Smooth muscle cell (in vitro differentiated cells): ENCODE measurements at regions not wholly inside any gene's neighbourhood (a gene's known extent, or its start where the extent isn't known, plus 50 kb on each side); places are given as distances from the start of the nearest gene placed in this dataset.

ENCODE experiments used
- DNase-seq: peaks from one replicate; lab custom pipeline; 2025; ENCODE audit not compliant: unreplicated experiment; lab: John Stamatoyannopoulos, UW
- H2AFZ ChIP-seq: fragments of 200-600 bp; sonication (generic); 2 replicates; pipeline ENCODE4 v1.6.0; 2016; ENCODE audit warnings: antibody characterized with exemption, low read depth, mild to moderate bottlenecking
- H3F3A ChIP-seq: fragments of 200-600 bp; sonication (generic); 2 replicates; pipeline ENCODE4 v1.6.0; 2017; ENCODE audit warnings: antibody characterized with exemption, low read depth
- H3K27ac ChIP-seq: fragments of 200-600 bp; sonication (generic); 2 replicates; pipeline ENCODE4 v1.5.1; 2016; ENCODE audit warnings: low read depth, mild to moderate bottlenecking
- H3K27me3 ChIP-seq: fragments of 200-600 bp; sonication (generic); 2 replicates; pipeline ENCODE4 v1.6.1; 2016; ENCODE audit warnings: low read depth, mild to moderate bottlenecking
- H3K36me3 ChIP-seq: fragments of 200-600 bp; sonication (generic); 2 replicates; pipeline ENCODE4 v1.5.1; 2016; ENCODE audit warnings: low read depth
- H3K4me1 ChIP-seq: fragments of 200-600 bp; sonication (generic); 2 replicates; pipeline ENCODE4 v1.5.1; 2016; ENCODE audit warnings: low read depth
- H3K4me2 ChIP-seq: fragments of 200-600 bp; sonication (generic); 2 replicates; pipeline ENCODE4 v1.6.0; 2016; ENCODE audit warnings: mild to moderate bottlenecking
- H3K4me3 ChIP-seq: fragments of 200-600 bp; sonication (generic); 2 replicates; pipeline ENCODE4 v1.5.1; 2016; ENCODE audit warnings: mild to moderate bottlenecking
- H3K79me2 ChIP-seq: fragments of 200-600 bp; sonication (generic); 2 replicates; pipeline ENCODE4 v1.6.0; 2016; ENCODE audit warnings: low read depth, mild to moderate bottlenecking
- H3K9ac ChIP-seq: fragments of 200-600 bp; sonication (generic); 2 replicates; pipeline ENCODE4 v1.6.0; 2016; ENCODE audit warnings: low read depth
- H3K9me3 ChIP-seq: fragments of 200-600 bp; sonication (generic); replicated peaks from 2 replicates; pipeline ENCODE4 v1.5.1; 2016; ENCODE audit warnings: low read depth
- H4K20me1 ChIP-seq: fragments of 200-600 bp; sonication (generic); 2 replicates; pipeline ENCODE4 v1.6.0; 2016; ENCODE audit warnings: low read depth
- CTCF ChIP-seq: fragments of 200-600 bp; sonication (generic); IDR thresholded peaks from 2 replicates; pipeline ENCODE4 v1.5.1; 2017; ENCODE audit warnings: borderline replicate concordance, mild to moderate bottlenecking, antibody characterized with exemption; ENCODE audit not compliant: insufficient read depth, poor library complexity, severe bottlenecking
- WGBS: methylation state at CpG from one replicate; pipeline ENCODE4 v1.1.7; 2016; ENCODE audit warnings: low lambda C conversion rate; 5-methylcytosine and 5-hydroxymethylcytosine counted together

GRCh38 chr16:65524231-65524630 lies 402.4 kb upstream of the CDH11 start:
- peak overlapping the region; percentile 98 for H3K27ac ChIP-seq
- H2AFZ ChIP-seq = no peak overlapping the region
- H3F3A ChIP-seq = peaks cover 30% of the 10 kb centered on the region
- peak overlapping the region; percentile 54 for H3K4me2 ChIP-seq
- no peaks in the 10 kb centered on the region for H3K36me3 ChIP-seq
- H3K9me3 ChIP-seq = no peaks in the 10 kb centered on the region
- peaks cover 30% of the 10 kb centered on the region for H3K4me1 ChIP-seq
- H3K4me3 ChIP-seq = no peak overlapping the region
- no peak for TF ChIP-seq CTCF
- no peaks in the 10 kb centered on the region for H4K20me1 ChIP-seq
- no peaks in the 10 kb centered on the region for H3K27me3 ChIP-seq
- WGBS = 57% methylated on average over 3 of the region's 3 CpGs
- peak overlapping the region; percentile 89 for H3K9ac ChIP-seq
- DNase-seq = no peak
- H3K79me2 ChIP-seq = no peaks in the 10 kb centered on the region

- Histone ChIP-seq H3K27ac (peak overlapping the region; percentile 98), H3K27me3 (no peaks in the 10 kb centered on the region), H2AFZ (no peak overlapping the region), H3K9me3 (no peaks in the 10 kb centered on the region), H3F3A (peaks cover 30% of the 10 kb centered on the region), H3K4me3 (no peak overlapping the region), H3K9ac (no peak overlapping the region), H4K20me1 (no peaks in the 10 kb centered on the region), H3K79me2 (no peaks in the 10 kb centered on the region), H3K4me2 (peak overlapping the region; percentile 54), H3K36me3 (no peaks in the 10 kb centered on the region), H3K4me1 (peaks cover 30% of the 10 kb centered on the region)
- DNase-seq = no peak
- 79% methylated on average over 5 of the region's 5 CpGs for WGBS
- TF ChIP-seq CTCF = no peak
These were observed 401.6 kb upstream of the CDH11 start for GRCh38 chr16:65523283-65523944.

GRCh38 chr16:65522412-65522811 lies 400.5 kb upstream of the CDH11 start:
- Histone ChIP-seq H3K36me3 (no peaks in the 10 kb centered on the region), H3K27me3 (no peaks in the 10 kb centered on the region), H3K9me3 (no peaks in the 10 kb centered on the region), H3K27ac (peak overlapping the region; percentile 98), H4K20me1 (no peaks in the 10 kb centered on the region), H3K9ac (no peak overlapping the region), H3K4me1 (peaks cover 30% of the 10 kb centered on the region), H3K4me2 (no peak overlapping the region), H3K79me2 (no peaks in the 10 kb centered on the region), H2AFZ (no peak overlapping the region), H3F3A (peaks cover 30% of the 10 kb centered on the region), H3K4me3 (no peak overlapping the region)
- 97% methylated on average over 7 of the region's 7 CpGs for WGBS
- no peak for DNase-seq
- no peak for TF ChIP-seq CTCF
